ENCODE measurements at regions not wholly inside any gene's neighbourhood (a gene's known extent, or its start where the extent isn't known, plus 50 kb on each side); places are given as distances from the start of the nearest gene placed in this dataset.

DNA sequence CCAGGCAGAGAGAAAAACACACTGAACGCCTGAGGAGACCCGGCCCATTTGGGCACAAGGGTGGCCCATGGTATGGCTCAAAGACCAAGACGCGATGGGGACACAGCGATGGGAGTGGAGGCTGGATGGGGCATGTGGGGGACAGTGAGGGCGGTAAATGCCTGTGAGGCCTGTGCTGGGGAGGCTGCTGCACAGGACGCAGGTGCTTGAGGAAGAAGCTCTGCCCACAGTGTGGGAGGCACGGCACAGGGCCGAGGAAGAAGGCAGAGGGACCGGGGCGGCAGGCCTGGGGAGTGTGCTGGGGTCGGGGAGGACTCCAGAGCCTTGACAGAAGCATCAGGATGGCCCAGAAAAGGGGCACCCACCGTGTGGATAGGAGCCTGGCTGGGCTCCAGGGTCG lies 75.9 kb upstream of the WNT11 start:
- no peak for DNase-seq
- H3K36me3 ChIP-seq = no peaks in the 10 kb centered on the region
- peaks cover 0 to 4% (median under 1%) of the 10 kb centered on the region in 6 donors for H3K4me1 ChIP-seq
- H3K9me3 ChIP-seq = no peaks in the 10 kb centered on the region
- TF ChIP-seq POLR2AphosphoS5 (IDR thresholded peaks at IDR 0.05) (no peak), POLR2A (IDR thresholded peaks at IDR 0.05) (no peak)
- TF ChIP-seq, protein P1, sequence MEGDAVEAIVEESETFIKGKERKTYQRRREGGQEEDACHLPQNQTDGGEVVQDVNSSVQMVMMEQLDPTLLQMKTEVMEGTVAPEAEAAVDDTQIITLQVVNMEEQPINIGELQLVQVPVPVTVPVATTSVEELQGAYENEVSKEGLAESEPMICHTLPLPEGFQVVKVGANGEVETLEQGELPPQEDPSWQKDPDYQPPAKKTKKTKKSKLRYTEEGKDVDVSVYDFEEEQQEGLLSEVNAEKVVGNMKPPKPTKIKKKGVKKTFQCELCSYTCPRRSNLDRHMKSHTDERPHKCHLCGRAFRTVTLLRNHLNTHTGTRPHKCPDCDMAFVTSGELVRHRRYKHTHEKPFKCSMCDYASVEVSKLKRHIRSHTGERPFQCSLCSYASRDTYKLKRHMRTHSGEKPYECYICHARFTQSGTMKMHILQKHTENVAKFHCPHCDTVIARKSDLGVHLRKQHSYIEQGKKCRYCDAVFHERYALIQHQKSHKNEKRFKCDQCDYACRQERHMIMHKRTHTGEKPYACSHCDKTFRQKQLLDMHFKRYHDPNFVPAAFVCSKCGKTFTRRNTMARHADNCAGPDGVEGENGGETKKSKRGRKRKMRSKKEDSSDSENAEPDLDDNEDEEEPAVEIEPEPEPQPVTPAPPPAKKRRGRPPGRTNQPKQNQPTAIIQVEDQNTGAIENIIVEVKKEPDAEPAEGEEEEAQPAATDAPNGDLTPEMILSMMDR (IDR thresholded peaks at IDR 0.05 in 8 of 11, conservative IDR thresholded peaks at IDR 0.05 in 3 of 11) = no peak
- no peak overlapping the region for H3K27ac ChIP-seq
- intact Hi-C loops (cut with DNase I; ENCODE audit: low total_unique reads) = no loop called here
- H3K4me3 ChIP-seq = no peak overlapping the region
- 80 to 88% (median 84%) methylated on average over 14 of the region's 14 CpGs for WGBS, 5 donors
- peaks cover 0 to 5% (median 0%) of the 10 kb centered on the region in 7 donors for H3K27me3 ChIP-seq (replicated peaks in 1 of 7)

DNA sequence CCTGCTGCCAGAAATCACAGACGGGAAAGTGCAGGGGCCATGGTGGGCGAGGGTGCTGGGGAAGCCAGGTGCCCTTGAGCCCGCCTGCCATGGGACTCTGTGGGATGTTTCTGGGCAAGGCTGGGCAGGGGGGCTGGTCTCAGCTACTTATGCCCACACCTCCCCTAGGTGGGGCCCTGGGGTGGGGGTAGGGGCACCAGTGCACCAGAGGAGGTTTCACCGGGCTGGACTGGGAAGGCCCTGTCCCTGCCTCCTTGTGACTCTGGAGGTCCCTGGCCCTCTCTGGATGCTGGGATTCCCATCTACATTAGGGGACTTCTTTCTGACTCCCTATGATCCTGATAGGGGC lies 75.2 kb upstream of the WNT11 start:
- no peak overlapping the region for H3K4me3 ChIP-seq
- no peaks in the 10 kb centered on the region for H3K9me3 ChIP-seq
- peaks cover 0 to 3% (median 0%) of the 10 kb centered on the region in 6 donors for H3K4me1 ChIP-seq
- no peak overlapping the region for H3K27ac ChIP-seq
- no peaks in the 10 kb centered on the region for H3K36me3 ChIP-seq
- intact Hi-C loops (cut with DNase I; ENCODE audit: low total_unique reads) = no loop called here
- no peak for DNase-seq
- TF ChIP-seq POLR2AphosphoS5 (IDR thresholded peaks at IDR 0.05) = no peak
- no peak for TF ChIP-seq POLR2A (IDR thresholded peaks at IDR 0.05)
- TF ChIP-seq, protein P1 (IDR thresholded peaks at IDR 0.05 in 8 of 11, conservative IDR thresholded peaks at IDR 0.05 in 3 of 11) = no peak
- H3K27me3 ChIP-seq (replicated peaks in 1 of 7) = peaks cover 0 to 5% (median 0%) of the 10 kb centered on the region in 7 donors
- 78 to 91% (median 79%) methylated on average over 3 to 4 of the region's 4 CpGs for WGBS, 5 donors

- H3K9me3 ChIP-seq = no peaks in the 10 kb centered on the region
- no peak overlapping the region for H3K27ac ChIP-seq
- TF ChIP-seq, protein P1 (IDR thresholded peaks at IDR 0.05 in 8 of 11, conservative IDR thresholded peaks at IDR 0.05 in 3 of 11) = no peak
- no peak for TF ChIP-seq POLR2AphosphoS5 (IDR thresholded peaks at IDR 0.05)
- no peak for TF ChIP-seq POLR2A (IDR thresholded peaks at IDR 0.05)
- H3K4me1 ChIP-seq = peaks cover 0 to 3% (median 0%) of the 10 kb centered on the region in 6 donors
- H3K36me3 ChIP-seq = no peaks in the 10 kb centered on the region
- intact Hi-C loops (cut with DNase I; ENCODE audit: low total_unique reads) = no loop called here
- peaks cover 0 to 5% (median 0%) of the 10 kb centered on the region in 7 donors for H3K27me3 ChIP-seq (replicated peaks in 1 of 7)
- 78 to 88% (median 81%) methylated on average over 8 to 15 of the region's 15 CpGs for WGBS, 5 donors
- no peak overlapping the region for H3K4me3 ChIP-seq
- DNase-seq = no peak
These were observed 74.7 kb upstream of the WNT11 start for GRCh38 chr11:76280882-76281557.

DNA sequence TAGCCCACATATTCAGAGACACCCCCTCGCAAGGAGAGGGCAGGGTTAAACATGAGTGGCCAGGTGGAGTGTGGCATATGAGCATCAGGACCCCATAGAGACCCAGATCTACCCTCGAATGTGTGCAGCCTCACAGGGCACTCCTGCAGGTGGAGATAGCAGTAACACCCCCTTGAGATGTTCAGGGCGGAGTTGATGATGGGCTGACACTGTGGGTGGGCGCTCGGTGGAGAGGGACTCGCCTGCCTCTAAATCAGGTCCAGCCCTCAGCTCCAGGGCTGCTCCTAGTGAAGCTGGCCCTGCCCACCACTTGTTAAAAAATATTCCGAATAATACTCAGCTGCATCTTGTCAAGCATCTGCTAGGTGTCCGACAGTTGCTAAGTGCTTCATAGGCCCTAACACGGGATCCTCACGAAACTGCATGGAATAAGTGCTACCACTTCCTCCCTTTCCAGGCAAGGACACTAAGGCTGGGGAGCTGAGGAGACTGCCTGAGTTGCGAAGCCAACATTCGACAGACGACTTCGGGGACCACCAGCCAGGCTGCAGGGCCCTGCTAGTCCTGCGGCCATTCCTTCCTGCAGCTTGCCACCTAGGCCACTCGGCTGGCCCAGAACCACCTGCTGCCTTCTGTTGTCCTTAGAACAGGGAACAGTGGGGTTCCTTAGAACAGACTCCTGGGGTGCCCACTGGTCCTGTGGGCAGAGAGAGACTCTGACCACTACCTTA lies 74.0 kb upstream of the WNT11 start:
- Histone ChIP-seq H3K27ac (no peak overlapping the region), H3K4me3 (no peak overlapping the region), H3K27me3 (replicated peaks in 1 of 7) (peaks cover 0 to 5% (median 0%) of the 10 kb centered on the region in 7 donors), H3K36me3 (no peaks in the 10 kb centered on the region), H3K4me1 (peaks cover 0 to 3% (median 0%) of the 10 kb centered on the region in 6 donors), H3K9me3 (no peaks in the 10 kb centered on the region)
- WGBS, 5 donors = 83 to 89% (median 87%) methylated on average over 15 to 16 of the region's 16 CpGs
- intact Hi-C loops (cut with DNase I; ENCODE audit: low total_unique reads) = no loop called here
- TF ChIP-seq POLR2A (IDR thresholded peaks at IDR 0.05) (no peak), POLR2AphosphoS5 (IDR thresholded peaks at IDR 0.05) (no peak)
- TF ChIP-seq, protein P1 (IDR thresholded peaks at IDR 0.05 in 8 of 11, conservative IDR thresholded peaks at IDR 0.05 in 3 of 11) = no peak
- DNase-seq = no peak
